OCI-LY3 (cell line): ENCODE measurements at regions not wholly inside any gene's neighbourhood (a gene's known extent, or its start where the extent isn't known, plus 50 kb on each side); places are given as distances from the start of the nearest gene placed in this dataset.
"Not testable (repeated sequence)": the region's sequence is repeated elsewhere in the genome, so short reads cannot be mapped to it uniquely, and the experiment has no call there.

Experiments used
- EZH2phosphoT487 ChIP-seq: fragments of 200-600 bp; shearing (Covaris generic); IDR thresholded peaks from 2 replicates; pipeline ENCODE4 v1.6.1; 2018; ENCODE audit warnings: antibody characterized with exemption, mixed run types, low read depth
- TF ChIP-seq, protein P1 (sequence below): fragments of 200-600, 300-600 bp; sonication (generic); IDR thresholded peaks from 2 replicates; pipeline ENCODE4 v1.5.1; 2014; ENCODE audit warnings: antibody characterized with exemption, low read length, low read depth

DNA sequence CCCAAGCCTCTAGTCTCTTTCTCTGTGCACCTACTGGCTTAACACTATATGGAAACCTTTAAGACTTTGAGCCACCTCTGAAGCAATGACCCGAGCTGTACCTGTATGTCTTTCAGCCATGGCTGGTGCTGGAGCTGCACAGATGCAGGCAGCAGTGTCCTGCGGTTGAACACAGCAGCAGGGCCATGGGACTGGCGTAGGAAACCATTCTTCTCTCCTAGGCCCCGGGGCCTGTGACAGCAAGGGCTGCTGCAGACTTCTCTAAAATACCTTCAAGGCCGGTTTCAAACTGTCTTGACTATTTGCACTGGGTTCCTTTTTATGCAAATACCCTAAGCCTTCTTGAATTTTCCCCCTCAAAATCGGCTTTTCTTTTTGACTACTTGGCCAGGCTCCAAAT, 243.6 kb downstream of the CWH43 start:
- TF ChIP-seq, protein P1, sequence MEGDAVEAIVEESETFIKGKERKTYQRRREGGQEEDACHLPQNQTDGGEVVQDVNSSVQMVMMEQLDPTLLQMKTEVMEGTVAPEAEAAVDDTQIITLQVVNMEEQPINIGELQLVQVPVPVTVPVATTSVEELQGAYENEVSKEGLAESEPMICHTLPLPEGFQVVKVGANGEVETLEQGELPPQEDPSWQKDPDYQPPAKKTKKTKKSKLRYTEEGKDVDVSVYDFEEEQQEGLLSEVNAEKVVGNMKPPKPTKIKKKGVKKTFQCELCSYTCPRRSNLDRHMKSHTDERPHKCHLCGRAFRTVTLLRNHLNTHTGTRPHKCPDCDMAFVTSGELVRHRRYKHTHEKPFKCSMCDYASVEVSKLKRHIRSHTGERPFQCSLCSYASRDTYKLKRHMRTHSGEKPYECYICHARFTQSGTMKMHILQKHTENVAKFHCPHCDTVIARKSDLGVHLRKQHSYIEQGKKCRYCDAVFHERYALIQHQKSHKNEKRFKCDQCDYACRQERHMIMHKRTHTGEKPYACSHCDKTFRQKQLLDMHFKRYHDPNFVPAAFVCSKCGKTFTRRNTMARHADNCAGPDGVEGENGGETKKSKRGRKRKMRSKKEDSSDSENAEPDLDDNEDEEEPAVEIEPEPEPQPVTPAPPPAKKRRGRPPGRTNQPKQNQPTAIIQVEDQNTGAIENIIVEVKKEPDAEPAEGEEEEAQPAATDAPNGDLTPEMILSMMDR: not testable (repeated sequence)
- TF ChIP-seq EZH2phosphoT487: not testable (repeated sequence)
